CD4-positive, alpha-beta memory T cell (primary cell): ENCODE measurements at regions not wholly inside any gene's neighbourhood (a gene's known extent, or its start where the extent isn't known, plus 50 kb on each side); places are given as distances from the start of the nearest gene placed in this dataset.

ENCODE experiments used
- CTCF ChIA-PET: fragments of 350-600 bp; sonication (Branson Sonifier 250); formaldehyde crosslinking; loops from one replicate; lab custom pipeline; 2021; ENCODE audit warnings: inconsistent platforms; ENCODE audit not compliant: partially characterized antibody; lab: Charles Lee
- POLR2A ChIA-PET: fragments of 350-600 bp; sonication (Branson Sonifier 250); formaldehyde crosslinking; loops from one replicate; lab custom pipeline; 2021; ENCODE audit not compliant: partially characterized antibody; lab: Charles Lee
- DNase-seq, 5 donors: peaks; one replicate each; pipeline versions ENCODE4 v3.0.0 to v3.0.0-alpha.2; 2020 to 2022; ENCODE audit warnings: mixed read lengths in 1 of 5
- H3K27ac ChIP-seq: one replicate; pipeline ENCODE4 v1.7.0; 2013; ENCODE audit warnings: low read depth, low read length
- H3K27me3 ChIP-seq: 2 replicates; pipeline ENCODE4 v1.7.0; 2013; ENCODE audit warnings: mild to moderate bottlenecking, low read length, moderate library complexity; ENCODE audit not compliant: insufficient read depth
- H3K36me3 ChIP-seq: 2 replicates; pipeline ENCODE4 v1.7.0; 2013; ENCODE audit warnings: mild to moderate bottlenecking, low read length, moderate library complexity; ENCODE audit not compliant: insufficient read depth
- H3K4me1 ChIP-seq: 2 replicates; pipeline ENCODE4 v1.7.0; 2013; ENCODE audit warnings: mild to moderate bottlenecking, low read length, moderate library complexity; ENCODE audit not compliant: insufficient read depth
- H3K4me3 ChIP-seq, 2 donors: one replicate each; pipeline ENCODE4 v1.7.0; 2013; ENCODE audit warnings: low read length in 2 of 2, mild to moderate bottlenecking in 1 of 2
- H3K9me3 ChIP-seq, 2 donors: one replicate each; pipeline ENCODE4 v1.7.0; 2013; ENCODE audit warnings: low read length in 2 of 2, control low read depth in 1 of 2; ENCODE audit not compliant: control insufficient read depth in 1 of 2
- H3K27ac Mint-ChIP-seq, 7 donors: one replicate each; pipeline ENCODE4 v1.8.0; 2020 to 2021; ENCODE audit warnings: mixed read lengths in 7 of 7, mild to moderate bottlenecking in 6 of 7, inconsistent platforms in 3 of 7, moderate library complexity in 3 of 7
- H3K27me3 Mint-ChIP-seq, 2 donors: one replicate each; pipeline ENCODE4 v1.8.0; 2020 to 2021; ENCODE audit warnings: mixed read lengths in 2 of 2
- H3K36me3 Mint-ChIP-seq, 2 donors: one replicate each; pipeline ENCODE4 v1.8.0; 2020 to 2021; ENCODE audit warnings: mixed read lengths in 2 of 2, inconsistent platforms in 1 of 2, mild to moderate bottlenecking in 1 of 2
- H3K4me1 Mint-ChIP-seq, 4 donors: one replicate each; pipeline ENCODE4 v1.8.0; 2020 to 2021; ENCODE audit warnings: mixed read lengths in 4 of 4, mild to moderate bottlenecking in 1 of 4
- H3K4me3 Mint-ChIP-seq, 8 donors: one replicate each; pipeline ENCODE4 v1.8.0; 2020 to 2021; ENCODE audit warnings: mixed read lengths in 8 of 8, mild to moderate bottlenecking in 7 of 8, moderate library complexity in 6 of 8, inconsistent platforms in 3 of 8
- H3K9me3 Mint-ChIP-seq, 8 donors: one replicate each; pipeline ENCODE4 v1.8.0; 2020 to 2021; ENCODE audit warnings: mixed read lengths in 8 of 8, mild to moderate bottlenecking in 5 of 8, inconsistent platforms in 3 of 8, moderate library complexity in 1 of 8
- intact Hi-C: fragments of 100-400 bp; cut with micrococcal nuclease; formaldehyde crosslinking; loops from one replicate; pipeline ENCODE4 v1.15.1; 2023

DNA sequence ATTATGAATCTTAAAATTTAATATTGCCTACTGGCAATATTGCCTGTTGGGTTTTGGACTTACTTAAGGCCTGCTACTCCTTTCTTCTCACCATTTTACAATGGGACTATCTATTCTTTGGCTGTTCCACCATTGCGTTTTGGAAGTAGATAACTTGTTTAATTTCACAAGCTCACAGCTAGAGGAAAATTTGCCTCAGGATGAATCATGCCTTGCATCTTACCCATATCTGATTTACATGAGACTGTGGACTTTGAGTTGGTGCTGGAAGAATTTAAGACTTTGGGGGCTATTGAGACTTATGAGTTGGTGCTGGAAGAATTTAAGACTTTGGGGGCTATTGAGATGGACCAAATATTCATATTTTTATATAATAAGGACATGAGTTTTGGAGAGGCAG lies 662.6 kb downstream of the METTL15 start:
- H3K27me3 Mint-ChIP-seq, result no peaks in the 10 kb centered on the region
- Histone ChIP-seq H3K9me3 (no peaks in the 10 kb centered on the region), H3K27me3 (no peaks in the 10 kb centered on the region), H3K4me1 (no peaks in the 10 kb centered on the region), H3K36me3 (no peaks in the 10 kb centered on the region), H3K4me3 (no peak overlapping the region), H3K27ac (no peak overlapping the region)
- H3K27ac Mint-ChIP-seq, result no peak overlapping the region
- ChIA-PET CTCF (no interaction called here), POLR2A (no interaction called here)
- no peaks in the 10 kb centered on the region for H3K4me1 Mint-ChIP-seq
- H3K36me3 Mint-ChIP-seq, result no peaks in the 10 kb centered on the region
- intact Hi-C loops, result no loop called here
- no peak for DNase-seq
- peaks cover 0 to 47% (median 16%) of the 10 kb centered on the region in 8 donors for H3K9me3 Mint-ChIP-seq
- H3K4me3 Mint-ChIP-seq, result no peak overlapping the region

GRCh38 chr11:28767574-28767973 lies 659.4 kb downstream of the METTL15 start:
- Histone ChIP-seq H3K4me3 (no peak overlapping the region), H3K9me3 (no peaks in the 10 kb centered on the region), H3K4me1 (no peaks in the 10 kb centered on the region), H3K27me3 (no peaks in the 10 kb centered on the region), H3K27ac (no peak overlapping the region), H3K36me3 (no peaks in the 10 kb centered on the region)
- POLR2A ChIA-PET, result no interaction called here
- peaks cover 0 to 44% (median 8%) of the 10 kb centered on the region in 8 donors for H3K9me3 Mint-ChIP-seq
- no peaks in the 10 kb centered on the region for H3K4me1 Mint-ChIP-seq
- no peaks in the 10 kb centered on the region for H3K36me3 Mint-ChIP-seq
- H3K4me3 Mint-ChIP-seq, result no peak overlapping the region
- H3K27ac Mint-ChIP-seq, result no peak overlapping the region
- H3K27me3 Mint-ChIP-seq, result no peaks in the 10 kb centered on the region
- CTCF ChIA-PET, result no interaction called here
- intact Hi-C loops, result no loop called here
- DNase-seq, result no peak

DNA sequence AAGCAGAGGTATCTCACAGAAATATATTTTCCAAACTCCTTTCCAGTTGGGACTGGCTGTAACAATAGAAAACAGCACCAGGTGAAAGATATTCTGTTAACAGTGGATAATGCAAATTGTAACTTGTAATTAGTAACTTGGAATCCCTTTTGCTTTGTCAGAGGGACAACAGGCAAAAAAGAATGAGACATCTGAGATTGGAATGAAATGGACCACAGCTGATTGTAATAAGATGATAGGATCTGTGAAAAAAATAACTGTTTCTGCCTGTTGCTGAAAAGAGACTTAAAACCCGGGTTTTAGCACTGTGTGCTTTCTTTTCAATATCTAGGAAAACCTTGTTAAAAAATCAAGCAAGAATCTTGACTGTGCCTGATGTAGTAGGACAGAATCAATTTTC lies 655.7 kb downstream of the METTL15 start:
- intact Hi-C loops, result no loop called here
- POLR2A ChIA-PET, result no interaction called here
- Histone ChIP-seq H3K4me1 (no peaks in the 10 kb centered on the region), H3K9me3 (no peaks in the 10 kb centered on the region), H3K27ac (no peak overlapping the region), H3K36me3 (no peaks in the 10 kb centered on the region), H3K27me3 (no peaks in the 10 kb centered on the region), H3K4me3 (no peak overlapping the region)
- Mint-ChIP-seq H3K9me3 (peaks cover 0 to 21% (median 5%) of the 10 kb centered on the region in 8 donors), H3K27me3 (no peaks in the 10 kb centered on the region), H3K27ac (no peak overlapping the region), H3K4me1 (no peaks in the 10 kb centered on the region), H3K4me3 (no peak overlapping the region), H3K36me3 (no peaks in the 10 kb centered on the region)
- CTCF ChIA-PET, result no interaction called here
- no peak for DNase-seq

DNA sequence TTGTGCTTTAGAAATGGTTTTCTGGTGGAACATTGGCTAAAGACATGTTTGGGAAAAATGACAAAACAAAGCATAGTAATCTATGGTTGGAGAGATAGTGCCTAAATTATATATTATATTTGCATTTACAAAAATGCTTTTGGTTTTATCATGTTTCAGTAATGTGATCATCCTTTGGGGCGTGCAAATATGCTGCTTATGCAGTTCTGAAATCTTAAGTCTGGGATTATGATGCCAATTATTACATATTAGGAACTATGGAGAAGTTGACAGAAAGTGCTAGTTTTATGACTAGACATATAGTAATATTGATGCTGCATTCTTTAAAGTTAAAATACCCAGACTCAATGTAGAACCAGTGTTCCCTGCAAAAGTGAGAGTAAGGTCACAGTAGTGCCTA lies 655.0 kb downstream of the METTL15 start:
- CTCF ChIA-PET, result no interaction called here
- no peaks in the 10 kb centered on the region for H3K36me3 Mint-ChIP-seq
- POLR2A ChIA-PET, result no interaction called here

DNA sequence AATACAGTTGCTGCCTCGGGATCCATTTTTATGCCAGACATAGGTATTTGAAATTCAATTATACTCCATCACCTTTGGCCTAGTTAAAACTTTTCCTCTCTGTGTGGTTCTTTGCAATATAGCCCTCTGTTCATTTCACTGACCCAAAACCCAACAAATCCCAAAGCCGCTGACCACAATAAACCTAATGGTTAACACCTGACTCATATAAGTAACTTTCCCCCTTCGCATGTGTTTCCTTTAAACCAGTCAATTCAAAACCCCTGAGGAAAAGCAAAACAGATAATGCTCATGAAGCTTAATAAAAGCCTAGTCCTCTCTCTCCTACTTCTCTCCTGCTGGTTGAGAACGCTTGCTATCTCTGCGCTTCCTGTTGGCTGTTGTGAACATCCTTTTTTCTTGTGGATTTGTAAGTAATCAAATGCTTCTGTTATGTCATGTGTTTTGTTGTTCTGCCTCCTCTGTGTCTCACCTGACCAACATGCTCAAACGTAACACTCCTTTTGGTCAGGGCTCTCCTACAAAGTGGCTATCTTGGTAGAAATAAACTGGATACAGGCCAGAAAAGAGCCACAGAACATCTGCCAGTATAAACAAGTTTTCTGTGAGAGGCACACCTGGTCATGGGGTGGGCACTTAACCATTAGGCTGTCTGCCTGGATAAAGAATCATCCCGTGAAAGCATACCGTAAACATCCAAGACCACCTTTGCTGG lies 652.6 kb downstream of the METTL15 start:
- no peaks in the 10 kb centered on the region for H3K9me3 ChIP-seq
- H3K36me3 Mint-ChIP-seq, result no peaks in the 10 kb centered on the region
- no peaks in the 10 kb centered on the region for H3K4me1 ChIP-seq
- ChIA-PET CTCF (no interaction called here), POLR2A (no interaction called here)
- no peak overlapping the region for H3K4me3 ChIP-seq
- H3K27me3 Mint-ChIP-seq, result no peaks in the 10 kb centered on the region
- no peak overlapping the region for H3K27ac Mint-ChIP-seq
- DNase-seq, result no peak
- no peaks in the 10 kb centered on the region for H3K27me3 ChIP-seq
- no peaks in the 10 kb centered on the region for H3K4me1 Mint-ChIP-seq
- no peaks in the 10 kb centered on the region for H3K36me3 ChIP-seq
- intact Hi-C loops, result no loop called here
- H3K27ac ChIP-seq, result no peak overlapping the region
- H3K9me3 Mint-ChIP-seq, result peaks cover 0 to 14% (median 6%) of the 10 kb centered on the region in 8 donors
- H3K4me3 Mint-ChIP-seq, result no peak overlapping the region

More for the DNA sequence above, 655.0 kb downstream of the METTL15 start:
- DNase-seq, result no peak
- Mint-ChIP-seq H3K4me1 (no peaks in the 10 kb centered on the region), H3K9me3 (peaks cover 0 to 21% (median 5%) of the 10 kb centered on the region in 8 donors), H3K27ac (no peak overlapping the region), H3K27me3 (no peaks in the 10 kb centered on the region), H3K4me3 (no peak overlapping the region)
- Histone ChIP-seq H3K27ac (no peak overlapping the region), H3K27me3 (no peaks in the 10 kb centered on the region), H3K4me1 (no peaks in the 10 kb centered on the region), H3K9me3 (no peaks in the 10 kb centered on the region), H3K4me3 (no peak overlapping the region), H3K36me3 (no peaks in the 10 kb centered on the region)
- intact Hi-C loops, result no loop called here

DNA sequence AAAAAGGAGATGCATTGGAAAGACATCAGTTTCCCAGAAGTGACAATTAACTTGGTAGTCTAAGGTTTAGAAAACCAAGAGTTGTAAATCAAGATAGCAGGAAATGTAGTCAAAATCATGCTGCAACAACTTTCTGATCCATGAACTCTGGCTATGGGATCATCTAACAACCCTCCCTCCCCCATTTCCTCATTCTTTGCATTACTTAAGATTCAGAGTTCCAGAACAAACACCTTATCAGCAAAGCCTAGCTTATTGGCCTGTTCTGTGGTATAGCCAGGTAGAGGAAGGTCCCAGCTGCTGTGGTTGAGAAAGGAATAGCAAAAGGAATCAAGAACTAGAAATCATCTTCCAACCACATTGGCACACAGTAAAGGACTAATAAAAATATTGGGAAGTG lies 651.1 kb downstream of the METTL15 start:
- no peaks in the 10 kb centered on the region for H3K4me1 Mint-ChIP-seq
- no peaks in the 10 kb centered on the region for H3K4me1 ChIP-seq
- H3K27me3 Mint-ChIP-seq, result no peaks in the 10 kb centered on the region
- CTCF ChIA-PET, result no interaction called here
- H3K4me3 Mint-ChIP-seq, result no peak overlapping the region
- H3K9me3 ChIP-seq, result no peaks in the 10 kb centered on the region
- POLR2A ChIA-PET, result no interaction called here
- H3K36me3 Mint-ChIP-seq, result no peaks in the 10 kb centered on the region
- peaks cover 0 to 8% (median 5%) of the 10 kb centered on the region in 8 donors for H3K9me3 Mint-ChIP-seq
- H3K36me3 ChIP-seq, result no peaks in the 10 kb centered on the region
- H3K27ac Mint-ChIP-seq, result no peak overlapping the region
- no peak overlapping the region for H3K27ac ChIP-seq
- intact Hi-C loops, result no loop called here
- H3K27me3 ChIP-seq, result no peaks in the 10 kb centered on the region
- DNase-seq, result no peak
- H3K4me3 ChIP-seq, result no peak overlapping the region

DNA sequence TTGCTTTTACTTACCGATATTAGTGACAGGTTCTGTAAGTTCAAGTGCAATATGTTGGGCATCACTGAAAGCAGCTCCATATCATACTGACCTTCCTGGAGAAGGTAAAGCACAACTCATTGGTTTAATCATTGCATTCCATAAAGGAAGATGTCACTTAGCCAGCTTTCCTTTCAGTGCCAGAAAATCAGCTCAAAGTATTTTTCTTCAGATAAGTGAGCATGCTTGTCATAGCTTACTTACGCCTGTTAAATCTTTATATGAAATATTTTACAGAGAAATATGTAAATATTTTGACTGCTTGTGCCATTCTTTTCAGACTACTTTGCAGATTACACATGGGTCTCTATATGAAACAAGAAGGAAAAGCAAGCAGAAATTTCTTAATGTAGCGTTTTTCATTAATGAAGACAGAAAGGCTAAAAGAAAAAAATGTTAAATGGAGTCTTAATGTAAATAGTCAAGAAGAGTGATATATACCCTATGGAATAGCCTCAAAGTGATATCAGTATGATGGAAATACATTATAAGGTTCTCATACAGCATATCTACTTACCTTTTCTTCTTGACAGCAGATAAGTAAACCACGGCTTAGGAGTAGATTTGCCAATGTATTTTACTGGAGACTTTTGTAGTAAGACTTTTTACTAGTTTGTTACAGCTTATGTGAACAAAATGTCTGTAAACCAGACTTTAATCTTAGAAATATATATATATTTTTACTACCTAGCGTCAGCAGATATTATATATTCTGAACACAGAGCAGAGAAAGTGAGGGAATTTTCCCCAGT lies 649.7 kb downstream of the METTL15 start:
- no peaks in the 10 kb centered on the region for H3K27me3 ChIP-seq
- no peak for DNase-seq
- intact Hi-C loops, result no loop called here
- H3K36me3 Mint-ChIP-seq, result no peaks in the 10 kb centered on the region
- H3K4me3 Mint-ChIP-seq, result no peak overlapping the region
- no peak overlapping the region for H3K27ac ChIP-seq
- H3K4me1 ChIP-seq, result no peaks in the 10 kb centered on the region
- H3K4me3 ChIP-seq, result no peak overlapping the region
- no peaks in the 10 kb centered on the region for H3K27me3 Mint-ChIP-seq
- H3K27ac Mint-ChIP-seq, result no peak overlapping the region
- peaks cover 0 to 10% (median 6%) of the 10 kb centered on the region in 8 donors for H3K9me3 Mint-ChIP-seq
- ChIA-PET CTCF (no interaction called here), POLR2A (no interaction called here)
- H3K9me3 ChIP-seq, result no peaks in the 10 kb centered on the region
- no peaks in the 10 kb centered on the region for H3K4me1 Mint-ChIP-seq
- no peaks in the 10 kb centered on the region for H3K36me3 ChIP-seq
